ENCODE measurements at regions not wholly inside any gene's neighbourhood (a gene's known extent, or its start where the extent isn't known, plus 50 kb on each side); places are given as distances from the start of the nearest gene placed in this dataset.

GRCh38 chr5:130710596-130710995 is 454.5 kb downstream of the HINT1 start:
- Histone ChIP-seq H3K27me3 (ENCODE audit: control insufficient read depth in 1 of 2, insufficient read depth in 2 of 2, low read length in 2 of 2) (no peaks in the 10 kb centered on the region), H3K9me3 (ENCODE audit: control insufficient read depth in 1 of 2, low read length in 2 of 2) (no peaks in the 10 kb centered on the region), H3K27ac (ENCODE audit: low read depth, low read length) (no peak overlapping the region), H3K4me1 (ENCODE audit: control insufficient read depth in 1 of 2, insufficient read depth in 2 of 2, low read length in 2 of 2) (no peaks in the 10 kb centered on the region), H3K4me3 (ENCODE audit: low read depth in 1 of 2, low read length in 2 of 2) (no peak overlapping the region), H3K36me3 (ENCODE audit: control insufficient read depth in 1 of 2, insufficient read depth in 2 of 2, low read length in 2 of 2) (no peaks in the 10 kb centered on the region), H3K9ac (ENCODE audit: low read depth in 1 of 2, low read length in 2 of 2) (no peak overlapping the region)

- H3K9ac ChIP-seq (ENCODE audit: low read depth in 1 of 2, low read length in 2 of 2) = no peak overlapping the region
- no peaks in the 10 kb centered on the region for H3K27me3 ChIP-seq (ENCODE audit: control insufficient read depth in 1 of 2, insufficient read depth in 2 of 2, low read length in 2 of 2)
- H3K4me1 ChIP-seq (ENCODE audit: control insufficient read depth in 1 of 2, insufficient read depth in 2 of 2, low read length in 2 of 2) = no peaks in the 10 kb centered on the region
- H3K9me3 ChIP-seq (ENCODE audit: control insufficient read depth in 1 of 2, low read length in 2 of 2) = no peaks in the 10 kb centered on the region
- H3K4me3 ChIP-seq (ENCODE audit: low read depth in 1 of 2, low read length in 2 of 2) = no peak overlapping the region
- H3K36me3 ChIP-seq (ENCODE audit: control insufficient read depth in 1 of 2, insufficient read depth in 2 of 2, low read length in 2 of 2) = no peaks in the 10 kb centered on the region
- H3K27ac ChIP-seq (ENCODE audit: low read depth, low read length) = no peak overlapping the region
Observed at GRCh38 chr5:130708754-130709153, 456.3 kb downstream of the HINT1 start.

GRCh38 chr5:130706696-130707095 is 458.4 kb downstream of the HINT1 start:
- no peaks in the 10 kb centered on the region for H3K4me1 ChIP-seq (ENCODE audit: control insufficient read depth in 1 of 2, insufficient read depth in 2 of 2, low read length in 2 of 2)
- no peak overlapping the region for H3K4me3 ChIP-seq (ENCODE audit: low read depth in 1 of 2, low read length in 2 of 2)
- H3K9me3 ChIP-seq (ENCODE audit: control insufficient read depth in 1 of 2, low read length in 2 of 2) = no peaks in the 10 kb centered on the region
- H3K27ac ChIP-seq (ENCODE audit: low read depth, low read length) = no peak overlapping the region
- no peak overlapping the region for H3K9ac ChIP-seq (ENCODE audit: low read depth in 1 of 2, low read length in 2 of 2)
- H3K27me3 ChIP-seq (ENCODE audit: control insufficient read depth in 1 of 2, insufficient read depth in 2 of 2, low read length in 2 of 2) = no peaks in the 10 kb centered on the region
- no peaks in the 10 kb centered on the region for H3K36me3 ChIP-seq (ENCODE audit: control insufficient read depth in 1 of 2, insufficient read depth in 2 of 2, low read length in 2 of 2)

GRCh38 chr5:130705368-130705767 is 459.7 kb downstream of the HINT1 start:
- Histone ChIP-seq H3K27me3 (ENCODE audit: control insufficient read depth in 1 of 2, insufficient read depth in 2 of 2, low read length in 2 of 2) (no peaks in the 10 kb centered on the region), H3K36me3 (ENCODE audit: control insufficient read depth in 1 of 2, insufficient read depth in 2 of 2, low read length in 2 of 2) (no peaks in the 10 kb centered on the region), H3K27ac (ENCODE audit: low read depth, low read length) (no peak overlapping the region), H3K4me1 (ENCODE audit: control insufficient read depth in 1 of 2, insufficient read depth in 2 of 2, low read length in 2 of 2) (no peaks in the 10 kb centered on the region), H3K9ac (ENCODE audit: low read depth in 1 of 2, low read length in 2 of 2) (no peak overlapping the region), H3K4me3 (ENCODE audit: low read depth in 1 of 2, low read length in 2 of 2) (no peak overlapping the region), H3K9me3 (ENCODE audit: control insufficient read depth in 1 of 2, low read length in 2 of 2) (no peaks in the 10 kb centered on the region)

GRCh38 chr5:130693509-130693908 is 471.5 kb downstream of the HINT1 start:
- Histone ChIP-seq H3K4me1 (ENCODE audit: control insufficient read depth in 1 of 2, insufficient read depth in 2 of 2, low read length in 2 of 2) (no peaks in the 10 kb centered on the region), H3K27me3 (ENCODE audit: control insufficient read depth in 1 of 2, insufficient read depth in 2 of 2, low read length in 2 of 2) (no peaks in the 10 kb centered on the region), H3K9me3 (ENCODE audit: control insufficient read depth in 1 of 2, low read length in 2 of 2) (no peaks in the 10 kb centered on the region), H3K27ac (ENCODE audit: low read depth, low read length) (no peak overlapping the region), H3K36me3 (ENCODE audit: control insufficient read depth in 1 of 2, insufficient read depth in 2 of 2, low read length in 2 of 2) (no peaks in the 10 kb centered on the region), H3K4me3 (ENCODE audit: low read depth in 1 of 2, low read length in 2 of 2) (no peak overlapping the region), H3K9ac (ENCODE audit: low read depth in 1 of 2, low read length in 2 of 2) (no peak overlapping the region)

- no peaks in the 10 kb centered on the region for H3K9me3 ChIP-seq (ENCODE audit: control insufficient read depth in 1 of 2, low read length in 2 of 2)
- no peaks in the 10 kb centered on the region for H3K4me1 ChIP-seq (ENCODE audit: control insufficient read depth in 1 of 2, insufficient read depth in 2 of 2, low read length in 2 of 2)
- no peak overlapping the region for H3K9ac ChIP-seq (ENCODE audit: low read depth in 1 of 2, low read length in 2 of 2)
- no peak overlapping the region for H3K27ac ChIP-seq (ENCODE audit: low read depth, low read length)
- H3K27me3 ChIP-seq (ENCODE audit: control insufficient read depth in 1 of 2, insufficient read depth in 2 of 2, low read length in 2 of 2) = no peaks in the 10 kb centered on the region
- H3K36me3 ChIP-seq (ENCODE audit: control insufficient read depth in 1 of 2, insufficient read depth in 2 of 2, low read length in 2 of 2) = no peaks in the 10 kb centered on the region
- H3K4me3 ChIP-seq (ENCODE audit: low read depth in 1 of 2, low read length in 2 of 2) = no peak overlapping the region
Observed at GRCh38 chr5:130692770-130693169, 472.3 kb downstream of the HINT1 start.

- H3K4me3 ChIP-seq (ENCODE audit: low read depth in 1 of 2, low read length in 2 of 2) = no peak overlapping the region
- H3K27me3 ChIP-seq (ENCODE audit: control insufficient read depth in 1 of 2, insufficient read depth in 2 of 2, low read length in 2 of 2) = no peaks in the 10 kb centered on the region
- no peaks in the 10 kb centered on the region for H3K4me1 ChIP-seq (ENCODE audit: control insufficient read depth in 1 of 2, insufficient read depth in 2 of 2, low read length in 2 of 2)
- H3K36me3 ChIP-seq (ENCODE audit: control insufficient read depth in 1 of 2, insufficient read depth in 2 of 2, low read length in 2 of 2) = no peaks in the 10 kb centered on the region
- no peaks in the 10 kb centered on the region for H3K9me3 ChIP-seq (ENCODE audit: control insufficient read depth in 1 of 2, low read length in 2 of 2)
- no peak overlapping the region for H3K9ac ChIP-seq (ENCODE audit: low read depth in 1 of 2, low read length in 2 of 2)
- no peak overlapping the region for H3K27ac ChIP-seq (ENCODE audit: low read depth, low read length)
Observed at GRCh38 chr5:130689831-130690230, 475.2 kb downstream of the HINT1 start.

- no peaks in the 10 kb centered on the region for H3K36me3 ChIP-seq (ENCODE audit: control insufficient read depth in 1 of 2, insufficient read depth in 2 of 2, low read length in 2 of 2)
- H3K27me3 ChIP-seq (ENCODE audit: control insufficient read depth in 1 of 2, insufficient read depth in 2 of 2, low read length in 2 of 2) = no peaks in the 10 kb centered on the region
- no peaks in the 10 kb centered on the region for H3K9me3 ChIP-seq (ENCODE audit: control insufficient read depth in 1 of 2, low read length in 2 of 2)
- H3K27ac ChIP-seq (ENCODE audit: low read depth, low read length) = no peak overlapping the region
- H3K4me1 ChIP-seq (ENCODE audit: control insufficient read depth in 1 of 2, insufficient read depth in 2 of 2, low read length in 2 of 2) = no peaks in the 10 kb centered on the region
- no peak overlapping the region for H3K4me3 ChIP-seq (ENCODE audit: low read depth in 1 of 2, low read length in 2 of 2)
- no peak overlapping the region for H3K9ac ChIP-seq (ENCODE audit: low read depth in 1 of 2, low read length in 2 of 2)
Observed at GRCh38 chr5:130687085-130687733, 477.8 kb downstream of the HINT1 start.

- Histone ChIP-seq H3K27me3 (ENCODE audit: control insufficient read depth in 1 of 2, insufficient read depth in 2 of 2, low read length in 2 of 2) (no peaks in the 10 kb centered on the region), H3K9ac (ENCODE audit: low read depth in 1 of 2, low read length in 2 of 2) (no peak overlapping the region), H3K27ac (ENCODE audit: low read depth, low read length) (no peak overlapping the region), H3K4me3 (ENCODE audit: low read depth in 1 of 2, low read length in 2 of 2) (no peak overlapping the region), H3K4me1 (ENCODE audit: control insufficient read depth in 1 of 2, insufficient read depth in 2 of 2, low read length in 2 of 2) (no peaks in the 10 kb centered on the region), H3K9me3 (ENCODE audit: control insufficient read depth in 1 of 2, low read length in 2 of 2) (no peaks in the 10 kb centered on the region), H3K36me3 (ENCODE audit: control insufficient read depth in 1 of 2, insufficient read depth in 2 of 2, low read length in 2 of 2) (no peaks in the 10 kb centered on the region)
Observed at GRCh38 chr5:130678637-130679036, 486.4 kb downstream of the HINT1 start.

GRCh38 chr5:130666462-130666861 is 498.6 kb downstream of the HINT1 start:
- Histone ChIP-seq H3K27ac (ENCODE audit: low read depth, low read length) (no peak overlapping the region), H3K27me3 (ENCODE audit: control insufficient read depth in 1 of 2, insufficient read depth in 2 of 2, low read length in 2 of 2) (no peaks in the 10 kb centered on the region), H3K9me3 (ENCODE audit: control insufficient read depth in 1 of 2, low read length in 2 of 2) (no peaks in the 10 kb centered on the region), H3K4me1 (ENCODE audit: control insufficient read depth in 1 of 2, insufficient read depth in 2 of 2, low read length in 2 of 2) (no peaks in the 10 kb centered on the region), H3K4me3 (ENCODE audit: low read depth in 1 of 2, low read length in 2 of 2) (no peak overlapping the region), H3K36me3 (ENCODE audit: control insufficient read depth in 1 of 2, insufficient read depth in 2 of 2, low read length in 2 of 2) (no peaks in the 10 kb centered on the region), H3K9ac (ENCODE audit: low read depth in 1 of 2, low read length in 2 of 2) (no peak overlapping the region)

- Histone ChIP-seq H3K9me3 (ENCODE audit: control insufficient read depth in 1 of 2, low read length in 2 of 2) (no peaks in the 10 kb centered on the region), H3K27me3 (ENCODE audit: control insufficient read depth in 1 of 2, insufficient read depth in 2 of 2, low read length in 2 of 2) (no peaks in the 10 kb centered on the region), H3K27ac (ENCODE audit: low read depth, low read length) (no peak overlapping the region), H3K4me1 (ENCODE audit: control insufficient read depth in 1 of 2, insufficient read depth in 2 of 2, low read length in 2 of 2) (no peaks in the 10 kb centered on the region), H3K9ac (ENCODE audit: low read depth in 1 of 2, low read length in 2 of 2) (no peak overlapping the region), H3K36me3 (ENCODE audit: control insufficient read depth in 1 of 2, insufficient read depth in 2 of 2, low read length in 2 of 2) (no peaks in the 10 kb centered on the region), H3K4me3 (ENCODE audit: low read depth in 1 of 2, low read length in 2 of 2) (no peak overlapping the region)
Observed at GRCh38 chr5:130652176-130652575, 512.9 kb downstream of the HINT1 start.
